Transverse colon (tissue), 4 donors: ENCODE measurements at regions not wholly inside any gene's neighbourhood (a gene's known extent, or its start where the extent isn't known, plus 50 kb on each side); places are given as distances from the start of the nearest gene placed in this dataset.

Source experiments
- POLR2AphosphoS5 ChIP-seq, 3 donors: sonication (generic); formaldehyde crosslinking; IDR thresholded peaks; one replicate each; pipeline ENCODE4 v1.6.1; 2016; ENCODE audit warnings: antibody characterized with exemption in 3 of 3
- TF ChIP-seq, protein P1 (sequence below), 5 experiments: fragments of 200-600 bp in 3 of 5; fragments of 450-650 bp in 2 of 5; sonication (generic) in 3 of 5; IDR thresholded peaks; 1 replicate in 2 of 5; 2 replicates in 3 of 5; pipeline ENCODE4 v1.5.1; 2016 to 2017; ENCODE audit warnings: antibody characterized with exemption in 5 of 5, inconsistent platforms in 3 of 5, mild to moderate bottlenecking in 2 of 5, moderate library complexity in 1 of 5

DNA sequence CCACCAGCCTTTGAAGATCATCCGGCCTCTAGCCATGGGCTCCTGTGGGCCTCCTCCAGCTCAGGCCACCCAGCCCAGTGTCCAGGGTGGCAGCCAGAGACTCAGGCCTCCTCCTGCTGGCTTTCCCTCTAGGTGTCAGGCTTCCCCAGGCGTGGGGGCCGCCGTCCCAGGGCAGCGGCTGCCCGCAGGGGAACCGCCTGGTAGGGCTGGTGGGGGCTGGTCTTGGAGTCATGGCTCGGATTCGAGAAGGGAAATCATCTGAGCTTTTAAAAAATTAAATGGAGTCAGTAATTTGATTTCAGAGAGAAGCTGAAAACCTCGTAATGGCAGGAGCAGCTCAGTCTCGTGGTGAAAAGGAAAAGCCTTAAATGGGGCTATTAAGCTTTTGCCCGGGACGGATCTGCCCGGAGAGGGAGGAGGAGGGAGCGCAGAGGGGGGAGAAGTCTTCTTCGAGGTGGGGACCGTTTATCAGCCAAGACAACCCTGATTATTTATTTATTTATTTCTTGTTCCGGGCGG is 66.4 kb upstream of the TARDBP start:
- TF ChIP-seq POLR2AphosphoS5 (IDR thresholded peaks at IDR 0.05): no peak
- TF ChIP-seq, protein P1, sequence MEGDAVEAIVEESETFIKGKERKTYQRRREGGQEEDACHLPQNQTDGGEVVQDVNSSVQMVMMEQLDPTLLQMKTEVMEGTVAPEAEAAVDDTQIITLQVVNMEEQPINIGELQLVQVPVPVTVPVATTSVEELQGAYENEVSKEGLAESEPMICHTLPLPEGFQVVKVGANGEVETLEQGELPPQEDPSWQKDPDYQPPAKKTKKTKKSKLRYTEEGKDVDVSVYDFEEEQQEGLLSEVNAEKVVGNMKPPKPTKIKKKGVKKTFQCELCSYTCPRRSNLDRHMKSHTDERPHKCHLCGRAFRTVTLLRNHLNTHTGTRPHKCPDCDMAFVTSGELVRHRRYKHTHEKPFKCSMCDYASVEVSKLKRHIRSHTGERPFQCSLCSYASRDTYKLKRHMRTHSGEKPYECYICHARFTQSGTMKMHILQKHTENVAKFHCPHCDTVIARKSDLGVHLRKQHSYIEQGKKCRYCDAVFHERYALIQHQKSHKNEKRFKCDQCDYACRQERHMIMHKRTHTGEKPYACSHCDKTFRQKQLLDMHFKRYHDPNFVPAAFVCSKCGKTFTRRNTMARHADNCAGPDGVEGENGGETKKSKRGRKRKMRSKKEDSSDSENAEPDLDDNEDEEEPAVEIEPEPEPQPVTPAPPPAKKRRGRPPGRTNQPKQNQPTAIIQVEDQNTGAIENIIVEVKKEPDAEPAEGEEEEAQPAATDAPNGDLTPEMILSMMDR (IDR thresholded peaks at IDR 0.05): no peak
